Muscle of leg (tissue), 3 donors: ENCODE measurements at regions not wholly inside any gene's neighbourhood (a gene's known extent, or its start where the extent isn't known, plus 50 kb on each side); places are given as distances from the start of the nearest gene placed in this dataset.
A peak's percentile ranks its signal among the peaks of the same experiment; 100 is the strongest.
"Not testable (repeated sequence)": the region's sequence is repeated elsewhere in the genome, so short reads cannot be mapped to it uniquely, and the experiment has no call there.

ENCODE experiments used
- DNase-seq: peaks from one replicate; pipeline ENCODE4 v3.0.0; 2013
- H3K27ac ChIP-seq: one replicate; pipeline ENCODE4 v1.5.1; 2013; ENCODE audit warnings: mild to moderate bottlenecking, low read length, control low read depth
- H3K27me3 ChIP-seq: one replicate; pipeline ENCODE4 v1.6.1; 2013; ENCODE audit warnings: low read length; ENCODE audit not compliant: control insufficient read depth, insufficient read depth
- H3K36me3 ChIP-seq: one replicate; pipeline ENCODE4 v1.6.1; 2013; ENCODE audit warnings: low read length; ENCODE audit not compliant: control insufficient read depth, insufficient read depth
- H3K4me1 ChIP-seq: one replicate; pipeline ENCODE4 v1.6.1; 2013; ENCODE audit warnings: low read length; ENCODE audit not compliant: control insufficient read depth, insufficient read depth
- H3K4me3 ChIP-seq: one replicate; pipeline ENCODE4 v1.5.1; 2013; ENCODE audit warnings: low read length, control low read depth
- H3K9me3 ChIP-seq: replicated peaks from 2 replicates; pipeline ENCODE4 v1.6.1; 2013; ENCODE audit warnings: low read depth, low read length; ENCODE audit not compliant: control insufficient read depth
- WGBS: methylation state at CpG from one replicate; pipeline ENCODE4 v1.1.5; 2013; ENCODE audit warnings: missing lambda C conversion rate; ENCODE audit not compliant: insufficient coverage; 5-methylcytosine and 5-hydroxymethylcytosine counted together

DNA sequence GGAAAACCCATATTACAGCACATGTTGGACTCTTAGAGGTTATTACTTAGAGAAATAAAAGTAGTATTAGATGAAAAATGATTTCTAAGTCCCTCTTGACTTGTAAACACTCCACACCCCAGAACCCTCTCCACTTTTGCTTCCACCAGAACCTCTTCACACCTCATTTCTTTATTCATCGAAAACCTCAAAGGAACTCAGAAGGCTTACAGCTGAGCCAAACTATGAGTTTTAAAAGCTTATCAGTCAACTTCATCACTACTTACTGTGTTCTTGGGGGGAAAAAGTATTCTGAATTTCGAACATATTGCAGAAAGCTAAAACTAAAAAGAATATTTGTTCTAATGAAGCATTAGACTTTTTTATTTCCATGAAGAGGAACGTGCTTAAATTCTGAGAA is 547.8 kb upstream of the STEAP1 start:
- WGBS, result no CpG with 5 or more reads among the region's 3 CpGs
- H3K27me3 ChIP-seq, result no peaks in the 10 kb centered on the region
- H3K9me3 ChIP-seq, result no peaks in the 10 kb centered on the region
- H3K4me3 ChIP-seq, result no peak overlapping the region
- no peaks in the 10 kb centered on the region for H3K4me1 ChIP-seq
- DNase-seq, result no peak
- no peaks in the 10 kb centered on the region for H3K36me3 ChIP-seq
- H3K27ac ChIP-seq, result no peak overlapping the region

DNA sequence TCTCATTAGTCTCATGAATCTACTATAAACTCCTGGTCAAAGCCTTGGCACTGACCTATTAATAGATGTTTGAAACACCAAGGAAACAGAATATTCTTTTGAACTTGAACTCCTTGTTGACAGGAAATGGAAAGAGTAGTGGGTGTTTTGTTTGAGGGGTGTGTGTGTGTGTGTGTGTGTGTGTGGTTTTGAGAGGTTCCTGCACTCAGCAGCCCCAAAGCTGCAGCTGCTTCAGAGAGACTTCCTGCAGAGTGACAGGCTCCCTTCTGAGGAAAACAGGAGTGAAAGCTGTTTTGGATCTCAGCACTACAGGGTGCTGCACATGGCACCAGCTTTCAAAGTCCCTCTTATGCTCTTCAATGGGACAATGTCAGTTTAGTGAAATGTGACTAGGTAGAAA is 546.5 kb upstream of the STEAP1 start:
- Histone ChIP-seq H3K27me3 (no peaks in the 10 kb centered on the region), H3K27ac (no peak overlapping the region), H3K9me3 (no peaks in the 10 kb centered on the region), H3K4me1 (no peaks in the 10 kb centered on the region), H3K36me3 (no peaks in the 10 kb centered on the region), H3K4me3 (no peak overlapping the region)
- DNase-seq, result no peak

DNA sequence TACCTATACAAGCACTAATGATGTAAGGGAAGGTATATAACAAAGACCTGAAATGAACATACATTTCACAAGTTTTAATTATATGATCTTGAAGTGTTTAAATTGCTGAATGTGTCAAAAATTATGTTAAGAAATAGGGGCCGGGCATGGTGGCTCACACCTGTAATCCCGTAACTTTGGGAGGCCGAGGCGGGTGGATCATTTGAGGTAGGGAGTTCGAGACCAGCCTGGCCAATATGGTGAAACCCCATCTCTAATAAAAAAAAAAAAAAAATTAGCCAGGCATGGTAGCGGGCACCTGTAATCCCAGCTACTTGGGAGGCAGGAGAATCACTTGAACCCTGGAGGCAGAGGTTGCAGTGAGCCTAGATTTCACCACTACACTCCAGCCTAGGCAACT is 537.4 kb upstream of the STEAP1 start:
- not testable (repeated sequence) for H3K27ac ChIP-seq, H3K4me3 ChIP-seq, H3K9me3 ChIP-seq, H3K4me1 ChIP-seq, DNase-seq, H3K27me3 ChIP-seq, H3K36me3 ChIP-seq
- no CpG with 5 or more reads among the region's 6 CpGs for WGBS

DNA sequence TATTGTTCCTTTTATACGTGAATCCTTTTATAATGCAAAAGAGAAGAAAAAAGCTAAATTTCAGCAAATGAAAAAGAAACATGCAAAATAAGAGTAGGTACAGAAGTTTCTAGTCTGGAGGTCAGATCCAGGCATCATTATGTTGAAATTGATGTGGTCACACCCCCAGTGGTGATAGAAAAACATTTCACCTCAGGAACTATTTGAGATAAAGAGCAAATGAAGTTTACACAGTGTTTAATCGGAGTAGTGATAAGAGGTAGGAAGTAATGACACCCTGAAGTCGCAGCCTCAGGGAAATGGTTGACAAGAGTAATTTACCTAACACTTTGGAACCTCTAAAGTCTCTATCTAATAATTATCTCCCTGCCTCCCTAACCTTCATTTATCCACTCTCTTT is 536.0 kb upstream of the STEAP1 start:
- no CpG with 5 or more reads among the region's 3 CpGs for WGBS
- Histone ChIP-seq H3K4me1 (no peaks in the 10 kb centered on the region), H3K27me3 (no peaks in the 10 kb centered on the region), H3K36me3 (no peaks in the 10 kb centered on the region), H3K27ac (no peak overlapping the region), H3K9me3 (no peaks in the 10 kb centered on the region), H3K4me3 (no peak overlapping the region)
- no peak for DNase-seq

DNA sequence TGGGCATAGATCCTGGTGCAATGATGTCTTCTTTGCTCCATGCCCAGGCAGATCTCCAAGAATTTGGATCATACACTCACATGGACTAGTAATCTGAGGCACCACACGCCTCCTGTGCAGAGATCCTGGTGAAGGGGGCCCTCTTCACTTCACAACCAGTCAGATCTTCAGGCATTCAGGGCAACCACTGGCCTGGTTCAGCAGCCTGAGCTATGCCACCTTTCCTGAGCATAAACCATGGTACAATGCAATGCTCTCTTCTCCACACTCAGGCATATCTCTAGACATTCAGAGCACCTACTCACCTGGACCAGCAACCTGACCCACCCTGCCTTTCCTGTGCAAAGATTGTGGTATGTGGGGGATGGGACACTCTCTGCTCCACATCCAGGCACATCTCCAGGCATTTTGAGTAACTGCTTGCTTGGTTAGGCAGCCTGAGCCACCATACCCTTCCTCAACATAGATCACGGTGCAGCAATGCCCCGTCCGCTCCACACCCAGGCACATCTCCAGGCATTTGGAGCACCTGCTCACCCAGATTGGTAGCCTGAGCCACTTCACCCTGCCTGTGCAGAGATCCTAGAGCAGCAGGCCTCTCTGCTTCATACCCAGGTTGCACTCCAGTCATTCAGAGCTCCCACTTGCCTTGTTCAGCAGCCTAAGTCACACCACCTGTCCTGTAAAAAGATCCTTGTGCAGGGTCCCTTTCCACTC is 532.2 kb upstream of the STEAP1 start:
- H3K36me3 ChIP-seq, result no peaks in the 10 kb centered on the region
- H3K4me3 ChIP-seq, result no peak overlapping the region
- WGBS, result 79% methylated on average over 4 of the region's 4 CpGs

DNA sequence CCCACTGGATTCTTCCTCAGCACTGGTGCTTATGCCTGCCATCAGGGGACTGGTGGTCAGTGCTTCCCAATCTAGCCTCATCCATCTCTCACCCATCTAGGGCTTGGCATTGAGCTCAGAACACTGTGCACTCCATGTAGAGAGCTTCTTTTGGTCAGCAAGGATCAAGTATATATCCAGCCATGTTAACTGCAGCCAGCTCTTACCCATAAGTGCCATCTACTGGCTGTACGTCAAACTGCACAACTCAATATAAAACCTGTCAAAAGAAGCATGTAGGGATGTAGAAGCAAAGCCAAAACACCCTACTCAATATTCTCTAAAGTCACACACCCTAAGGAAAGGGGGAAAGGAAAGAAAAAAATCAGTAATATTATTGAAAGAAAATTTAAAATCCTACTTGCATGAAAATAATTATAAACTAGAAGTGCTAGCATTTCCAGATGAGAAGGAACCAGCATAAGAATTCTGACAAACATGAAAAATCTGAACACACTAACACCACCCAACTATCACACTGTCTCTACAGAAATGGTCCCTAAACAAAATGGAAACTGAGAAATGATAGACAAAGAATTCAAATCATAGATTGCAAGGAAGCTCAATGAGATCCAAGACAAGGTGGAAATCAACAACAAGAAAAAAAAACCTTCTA is 531.1 kb upstream of the STEAP1 start:
- Histone ChIP-seq H3K4me3 (no peak overlapping the region), H3K9me3 (no peaks in the 10 kb centered on the region), H3K27ac (no peak overlapping the region), H3K27me3 (no peaks in the 10 kb centered on the region), H3K4me1 (no peaks in the 10 kb centered on the region), H3K36me3 (no peaks in the 10 kb centered on the region)
- peak; percentile 50 for DNase-seq
- WGBS, result no CpG with 5 or more reads among the region's 1 CpG

More for the DNA sequence above, 532.2 kb upstream of the STEAP1 start:
- DNase-seq, result no peak
- no peaks in the 10 kb centered on the region for H3K9me3 ChIP-seq
- H3K27me3 ChIP-seq, result no peaks in the 10 kb centered on the region
- no peaks in the 10 kb centered on the region for H3K4me1 ChIP-seq
- H3K27ac ChIP-seq, result no peak overlapping the region

DNA sequence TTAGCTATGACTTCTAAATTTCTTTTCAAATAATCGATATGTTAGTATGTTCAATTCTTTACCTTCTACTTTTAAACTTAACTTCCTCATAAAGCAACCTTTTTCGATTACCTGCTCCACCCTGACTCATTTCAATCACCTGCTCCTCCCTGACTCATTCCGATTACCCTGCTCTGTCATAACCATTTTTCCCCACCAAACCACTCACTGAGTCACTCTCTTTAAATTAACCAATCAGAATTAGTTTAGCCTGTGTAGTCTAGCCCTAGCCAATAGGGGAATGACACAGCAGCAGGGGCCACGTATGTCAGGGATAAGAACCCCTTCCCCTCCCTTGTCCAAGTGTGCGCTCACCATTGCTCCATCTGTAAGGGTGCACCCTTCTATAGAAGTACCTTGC is 530.1 kb upstream of the STEAP1 start:
- DNase-seq, H3K27ac ChIP-seq, H3K4me3 ChIP-seq, H3K36me3 ChIP-seq, H3K9me3 ChIP-seq, H3K4me1 ChIP-seq, H3K27me3 ChIP-seq: not testable (repeated sequence)
- 100% methylated on average over 2 of the region's 5 CpGs for WGBS

DNA sequence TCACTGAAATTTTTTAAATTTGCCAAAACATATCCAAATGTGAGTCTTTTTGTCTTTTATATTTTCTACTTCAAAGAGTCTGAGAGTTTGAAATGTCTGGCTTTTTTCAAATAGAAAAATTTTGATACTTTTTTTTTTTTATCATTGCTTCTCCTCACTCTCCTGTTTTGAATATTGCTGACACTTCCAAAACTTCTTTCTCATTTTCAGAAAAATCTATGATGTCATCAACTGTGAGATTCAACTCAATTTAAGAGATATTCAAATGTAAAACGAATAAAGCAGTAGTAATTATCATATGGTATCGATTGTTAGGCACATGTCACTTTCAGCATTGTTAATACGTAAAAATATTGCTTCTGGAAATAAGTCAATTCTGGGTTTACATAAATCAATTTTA is 505.8 kb upstream of the STEAP1 start:
- no peaks in the 10 kb centered on the region for H3K9me3 ChIP-seq
- no peaks in the 10 kb centered on the region for H3K27me3 ChIP-seq
- no peak overlapping the region for H3K4me3 ChIP-seq
- DNase-seq, result no peak
- H3K4me1 ChIP-seq, result no peaks in the 10 kb centered on the region
- H3K27ac ChIP-seq, result no peak overlapping the region
- WGBS, result no CpG with 5 or more reads among the region's 3 CpGs
- no peaks in the 10 kb centered on the region for H3K36me3 ChIP-seq

DNA sequence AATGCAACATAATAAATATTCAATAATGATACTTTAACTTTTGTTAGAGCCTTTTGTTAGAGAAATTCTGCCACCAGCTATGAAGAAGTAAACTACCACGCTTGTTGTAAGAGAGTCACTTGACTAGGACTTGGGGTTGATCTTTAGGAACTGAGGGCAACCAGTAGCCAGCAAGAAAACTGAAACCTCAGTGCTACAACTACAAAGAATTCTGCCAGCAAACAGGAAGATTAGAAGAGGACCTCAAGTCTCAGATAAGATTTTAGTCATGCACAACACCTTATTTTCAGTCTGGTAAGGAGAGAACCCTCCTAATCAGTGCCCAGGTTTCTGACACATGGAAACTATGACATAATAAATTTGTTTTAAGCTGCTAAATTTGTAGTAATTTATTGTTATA is 498.3 kb upstream of the STEAP1 start:
- WGBS, result no CpG with 5 or more reads among the region's 1 CpG
- Histone ChIP-seq H3K27me3 (no peaks in the 10 kb centered on the region), H3K4me1 (no peaks in the 10 kb centered on the region), H3K36me3 (no peaks in the 10 kb centered on the region), H3K27ac (no peak overlapping the region), H3K4me3 (no peak overlapping the region), H3K9me3 (no peaks in the 10 kb centered on the region)
- DNase-seq, result no peak

DNA sequence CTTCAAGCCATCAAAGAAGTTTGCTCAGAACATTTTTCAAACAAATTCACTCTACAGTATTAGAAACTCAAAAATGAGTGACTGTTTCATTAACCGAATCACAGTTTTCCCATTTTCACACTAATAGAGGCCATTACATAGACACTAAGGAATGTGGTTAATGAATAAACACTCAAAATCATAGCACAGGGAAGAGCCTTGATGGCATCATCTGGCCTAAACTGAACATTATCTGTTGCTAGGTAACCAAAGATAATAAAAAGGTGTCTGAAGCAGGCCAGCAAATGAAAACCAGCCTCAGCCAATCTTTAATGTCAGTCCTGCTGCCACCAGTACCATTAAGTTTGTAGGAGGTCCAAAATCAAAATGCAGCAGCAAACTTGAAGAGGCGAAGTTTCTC is 492.4 kb upstream of the STEAP1 start:
- no peaks in the 10 kb centered on the region for H3K4me1 ChIP-seq
- no peak overlapping the region for H3K27ac ChIP-seq
- no peaks in the 10 kb centered on the region for H3K9me3 ChIP-seq
- DNase-seq, result no peak
- WGBS, result no CpG with 5 or more reads among the region's 2 CpGs
- H3K36me3 ChIP-seq, result no peaks in the 10 kb centered on the region
- H3K27me3 ChIP-seq, result no peaks in the 10 kb centered on the region
- no peak overlapping the region for H3K4me3 ChIP-seq
